GM21447 (cell line): ENCODE measurements at regions not wholly inside any gene's neighbourhood (a gene's known extent, or its start where the extent isn't known, plus 50 kb on each side); places are given as distances from the start of the nearest gene placed in this dataset.
"Not testable (repeated sequence)": the region's sequence is repeated elsewhere in the genome, so short reads cannot be mapped to it uniquely, and the experiment has no call there.

ENCODE experiments used
- ATAC-seq: cut with Tn5 transposase; IDR thresholded peaks from one replicate; pipeline ENCODE4 v1.9.1; 2021; ENCODE audit not compliant: unreplicated experiment

DNA sequence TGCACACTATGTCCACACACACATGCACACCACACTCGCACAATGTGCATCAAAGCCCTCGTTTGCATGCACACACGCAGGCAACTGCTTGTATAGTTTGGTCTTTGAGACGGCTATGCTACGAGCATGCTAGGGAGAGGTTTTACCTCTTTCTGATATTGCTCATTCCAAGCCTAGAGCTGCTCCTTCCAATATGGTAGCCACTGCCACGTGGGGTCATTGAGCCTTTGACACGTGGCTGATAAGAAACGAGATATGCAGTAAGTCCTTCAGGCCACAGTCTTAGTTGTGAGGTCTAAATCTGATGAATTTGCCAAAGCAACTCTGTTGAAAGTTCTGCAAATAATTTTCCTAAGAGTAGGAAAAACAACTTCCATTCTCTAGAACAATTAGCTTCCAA, 204.4 kb downstream of the KLF6 start:
- ATAC-seq = no peak

DNA sequence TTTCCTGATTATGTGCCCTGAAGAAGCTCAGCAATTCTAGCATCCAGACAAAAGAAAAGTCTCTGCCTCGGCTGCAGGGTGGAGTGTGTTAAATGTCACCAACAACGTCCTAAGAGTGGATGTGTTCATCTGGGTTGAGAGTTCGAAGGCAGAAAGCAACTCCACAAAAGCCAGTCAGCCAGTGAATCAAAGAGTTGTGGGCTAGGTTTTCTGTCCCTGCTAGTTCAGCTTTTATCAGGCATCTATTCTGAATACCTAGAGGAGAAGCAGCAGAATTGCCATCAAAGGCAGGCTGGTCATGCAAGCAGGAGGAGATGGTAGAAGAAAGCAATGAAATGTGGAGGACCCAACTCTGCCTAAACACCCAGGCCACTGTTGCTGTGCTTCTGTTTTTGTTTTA, 205.2 kb downstream of the KLF6 start:
- no peak for ATAC-seq

DNA sequence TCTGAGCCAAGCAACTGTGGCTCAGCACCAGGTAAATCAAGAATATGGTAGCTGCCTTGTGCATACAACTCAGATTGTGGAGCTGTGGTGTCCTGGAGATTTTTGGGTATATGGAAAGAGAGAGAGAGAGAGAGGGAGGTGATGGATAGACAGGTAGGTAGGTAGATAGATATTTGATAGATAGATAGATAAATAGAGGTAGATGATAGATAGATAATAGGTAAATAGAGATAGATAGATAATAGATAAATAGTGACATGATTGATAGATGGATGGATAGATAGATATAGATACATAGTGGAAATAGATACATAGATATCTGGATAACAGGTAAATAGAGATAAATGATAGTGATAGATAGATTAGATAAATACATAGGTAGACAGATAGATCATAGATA, 206.3 kb downstream of the KLF6 start:
- no peak for ATAC-seq

DNA sequence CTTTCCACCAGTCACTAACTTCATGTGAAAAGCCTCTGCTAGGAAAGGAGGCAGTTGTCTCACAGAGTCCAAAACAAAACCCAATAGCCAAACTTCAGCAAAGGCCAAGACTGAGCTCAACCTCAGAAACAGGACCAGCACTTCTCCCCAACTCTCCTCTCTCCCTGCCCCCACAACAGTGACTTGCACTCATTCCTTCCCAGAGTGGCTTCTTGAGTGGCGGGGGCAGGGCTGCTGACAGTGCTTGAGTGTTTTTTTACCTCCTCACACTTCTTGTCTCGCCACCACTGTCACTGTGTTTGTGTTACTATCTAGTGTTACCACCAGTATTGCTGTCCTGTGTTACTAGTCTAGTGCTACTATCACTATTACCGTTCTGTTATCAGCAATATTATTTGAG, 206.8 kb downstream of the KLF6 start:
- ATAC-seq = no peak

DNA sequence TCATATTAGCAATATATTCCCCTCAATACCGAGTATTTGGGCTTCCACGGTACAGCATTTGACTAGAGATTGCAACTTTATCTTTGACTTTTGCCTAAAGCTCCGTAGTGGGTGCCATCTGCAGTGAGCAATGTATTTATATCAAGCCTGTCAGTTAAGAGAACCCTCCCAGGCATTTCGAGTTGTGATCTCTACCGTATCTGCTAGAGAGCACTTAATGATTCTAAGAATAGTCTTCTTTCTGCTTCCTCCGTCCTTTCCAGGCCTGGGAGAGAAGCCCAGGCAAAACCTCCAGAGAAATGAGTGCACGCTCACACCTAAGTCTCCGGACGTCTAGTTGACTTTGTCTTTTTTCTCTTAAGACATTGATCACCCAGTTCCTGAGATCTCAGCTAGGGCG, 210.6 kb downstream of the KLF6 start:
- no peak for ATAC-seq

DNA sequence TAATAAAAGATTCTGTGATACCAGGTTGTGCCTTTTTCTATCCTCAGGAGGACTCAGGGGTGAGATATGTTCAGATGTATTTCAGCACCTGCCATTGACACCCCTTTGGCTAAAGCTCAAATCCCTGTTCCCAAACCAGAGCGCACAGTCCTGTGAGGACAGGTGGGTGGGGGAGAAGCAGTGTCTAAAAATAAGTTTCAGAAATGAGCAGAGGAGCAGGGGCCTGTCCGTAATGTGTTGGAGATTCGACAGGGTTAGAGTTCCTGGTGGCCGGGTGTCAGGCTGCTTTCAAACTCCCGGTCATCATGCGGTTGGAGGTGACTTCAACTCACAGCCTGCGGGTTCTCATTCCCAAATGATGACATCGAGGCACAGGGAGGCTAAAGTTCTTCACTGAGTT, 211.5 kb downstream of the KLF6 start:
- no peak for ATAC-seq

DNA sequence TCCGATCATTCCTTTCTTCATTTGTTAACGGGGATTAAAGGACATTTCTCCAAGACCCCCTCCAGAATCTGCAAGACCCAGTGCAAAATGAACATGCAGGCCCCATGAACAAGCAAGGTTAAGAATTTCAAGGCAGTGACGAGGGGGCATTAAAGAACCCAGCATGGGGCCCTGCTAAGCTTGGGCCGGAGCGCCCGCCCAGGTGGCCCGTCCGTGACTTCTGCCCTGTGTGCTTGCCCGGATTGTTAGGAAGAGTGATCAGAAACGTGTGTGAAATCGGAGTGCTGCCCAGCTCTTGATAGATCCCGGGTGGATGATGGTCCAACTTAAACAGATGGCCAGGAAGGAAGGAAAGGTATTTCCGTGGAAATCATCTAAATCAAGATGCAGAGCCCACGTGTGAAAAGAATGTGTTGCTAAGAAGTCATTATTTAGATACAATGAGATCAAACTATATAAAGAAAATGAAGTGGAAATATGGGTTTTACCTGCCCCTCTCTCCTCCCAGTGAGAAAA, 213.6 kb downstream of the KLF6 start:
- no peak for ATAC-seq

DNA sequence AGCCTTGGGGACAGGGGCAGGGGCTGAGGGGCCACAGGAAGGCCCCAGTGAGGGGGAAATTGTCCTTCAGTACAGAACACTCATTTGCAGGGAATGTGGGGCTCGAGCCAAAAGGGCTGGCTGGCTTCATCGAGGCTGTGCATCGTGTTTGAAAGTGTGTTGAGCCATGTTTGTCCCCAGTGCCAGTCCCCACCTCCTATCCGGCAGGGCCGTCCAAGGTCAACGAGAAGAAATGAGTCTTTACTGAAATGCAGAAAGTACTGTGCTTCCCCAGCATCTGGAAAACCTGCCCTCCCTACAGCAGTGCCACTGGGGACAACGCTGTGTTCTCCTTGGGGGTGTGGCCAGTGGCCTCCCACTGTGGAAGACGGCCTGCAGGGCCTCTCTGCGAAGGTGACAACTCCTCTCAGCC, 214.1 kb downstream of the KLF6 start:
- ATAC-seq = no peak

DNA sequence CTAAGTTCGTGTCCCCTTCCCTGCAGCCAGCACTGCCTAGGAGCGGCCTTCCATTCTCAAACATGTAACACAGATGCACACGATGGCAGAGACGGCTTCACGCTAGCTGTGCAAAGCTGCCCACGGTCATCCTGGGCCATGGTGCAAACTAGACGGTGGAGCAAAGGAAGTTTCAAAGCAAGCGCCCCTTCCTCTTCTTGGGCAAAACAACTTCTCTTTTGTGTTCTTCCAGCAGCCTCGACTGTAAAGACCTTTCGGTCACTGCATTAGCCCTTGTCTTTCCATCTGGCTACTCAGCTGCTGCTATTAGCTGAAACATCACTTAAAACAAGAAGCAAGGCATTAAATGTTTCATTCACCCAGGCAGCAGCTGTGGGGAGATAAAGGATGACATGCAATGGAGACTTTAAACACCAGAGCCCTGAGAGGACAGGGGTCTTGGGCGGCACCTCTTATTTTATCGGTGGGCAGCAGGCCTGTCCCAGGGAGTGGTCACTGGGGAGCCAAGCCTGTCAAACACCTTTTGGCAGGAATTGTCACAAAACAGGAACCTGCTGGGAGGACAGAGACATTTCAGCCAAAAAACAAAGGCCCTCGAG, 214.8 kb downstream of the KLF6 start:
- ATAC-seq = no peak

DNA sequence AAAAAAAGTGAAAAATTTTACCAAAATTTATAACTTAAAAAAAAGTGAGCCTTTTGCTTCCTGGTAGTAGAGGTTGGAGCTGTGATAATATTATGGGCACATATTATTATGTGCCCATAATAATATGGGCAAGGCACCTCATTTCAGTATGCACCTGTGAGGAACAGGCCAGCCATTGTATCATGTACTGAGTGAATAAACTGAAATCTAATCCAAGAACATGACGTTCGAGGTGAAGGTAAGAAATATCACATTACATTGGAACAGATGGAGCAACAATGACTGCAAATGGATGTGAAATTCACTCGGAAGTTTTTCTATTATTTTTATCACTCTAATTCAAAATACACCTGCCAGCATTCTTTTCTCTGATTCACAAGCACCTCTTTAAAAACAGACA, 216.0 kb downstream of the KLF6 start:
- no peak for ATAC-seq

DNA sequence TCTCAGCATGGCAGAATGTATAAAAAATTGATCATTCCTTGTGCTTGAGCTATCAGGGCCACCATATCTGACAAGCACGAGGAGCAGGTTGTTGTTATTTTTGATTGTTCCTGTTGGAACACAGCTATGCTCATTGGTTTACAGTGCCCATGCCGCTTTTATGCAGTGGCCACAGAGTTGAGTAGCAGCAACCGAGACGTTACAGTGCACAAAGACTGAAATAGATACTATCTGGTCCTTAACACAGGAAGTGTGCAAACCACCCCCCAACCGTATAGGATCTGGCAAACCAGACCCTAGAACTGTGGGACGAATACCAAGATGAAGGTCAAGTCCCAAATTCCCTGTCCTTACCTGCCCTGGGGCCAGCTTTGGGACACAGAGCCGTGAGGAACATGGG, 216.6 kb downstream of the KLF6 start:
- ATAC-seq = no peak

DNA sequence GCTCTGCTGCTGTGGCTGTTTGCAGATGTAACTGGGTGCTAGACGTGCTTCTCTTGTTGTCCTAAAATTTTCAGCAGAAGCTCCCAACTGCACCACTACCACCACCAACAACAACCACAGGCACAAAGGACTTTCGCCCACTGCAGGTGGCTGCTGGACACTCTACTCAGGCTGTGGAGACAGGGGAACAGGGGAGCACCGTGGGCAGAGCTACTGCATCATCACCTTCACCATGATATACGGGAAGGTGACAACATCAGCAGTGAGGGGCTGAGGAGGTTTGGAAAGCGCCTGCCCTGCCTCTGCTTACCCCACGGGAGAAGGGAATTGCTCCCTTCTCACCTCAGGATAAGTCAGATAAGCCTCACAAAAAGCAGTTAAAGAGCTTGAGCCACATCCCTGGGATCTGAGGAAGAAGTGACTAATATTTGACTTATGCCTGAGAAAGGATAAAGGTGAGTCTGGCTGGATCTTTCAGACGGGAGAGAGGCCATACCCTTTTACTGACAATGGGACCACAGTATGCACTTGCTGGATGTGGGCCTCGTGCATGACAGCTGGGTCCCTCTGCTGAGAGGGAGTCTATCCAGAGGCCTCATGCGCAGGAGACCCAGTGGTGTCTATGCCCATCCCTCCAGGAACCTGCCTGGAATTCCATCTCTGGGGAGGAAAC, 217.6 kb downstream of the KLF6 start:
- ATAC-seq = no peak

DNA sequence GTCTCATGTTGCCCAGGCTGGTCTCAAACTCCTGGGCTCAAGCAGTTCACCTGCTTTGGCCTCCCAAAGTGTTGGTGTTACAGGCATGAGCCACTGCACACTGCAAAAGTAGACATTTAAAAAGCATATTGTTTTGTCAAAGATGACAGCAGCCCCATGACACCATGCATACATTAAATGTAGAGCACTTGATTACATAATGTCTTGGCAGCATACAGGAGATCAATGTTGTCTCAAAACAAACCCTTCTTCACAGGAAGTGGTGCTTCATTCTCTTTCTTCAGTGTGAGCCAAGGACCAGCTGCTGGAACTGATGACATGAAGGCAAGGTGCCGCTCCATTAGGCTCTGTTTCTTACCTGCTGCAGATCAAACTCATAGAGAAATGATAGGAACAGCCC, 218.4 kb downstream of the KLF6 start:
- ATAC-seq = no peak

DNA sequence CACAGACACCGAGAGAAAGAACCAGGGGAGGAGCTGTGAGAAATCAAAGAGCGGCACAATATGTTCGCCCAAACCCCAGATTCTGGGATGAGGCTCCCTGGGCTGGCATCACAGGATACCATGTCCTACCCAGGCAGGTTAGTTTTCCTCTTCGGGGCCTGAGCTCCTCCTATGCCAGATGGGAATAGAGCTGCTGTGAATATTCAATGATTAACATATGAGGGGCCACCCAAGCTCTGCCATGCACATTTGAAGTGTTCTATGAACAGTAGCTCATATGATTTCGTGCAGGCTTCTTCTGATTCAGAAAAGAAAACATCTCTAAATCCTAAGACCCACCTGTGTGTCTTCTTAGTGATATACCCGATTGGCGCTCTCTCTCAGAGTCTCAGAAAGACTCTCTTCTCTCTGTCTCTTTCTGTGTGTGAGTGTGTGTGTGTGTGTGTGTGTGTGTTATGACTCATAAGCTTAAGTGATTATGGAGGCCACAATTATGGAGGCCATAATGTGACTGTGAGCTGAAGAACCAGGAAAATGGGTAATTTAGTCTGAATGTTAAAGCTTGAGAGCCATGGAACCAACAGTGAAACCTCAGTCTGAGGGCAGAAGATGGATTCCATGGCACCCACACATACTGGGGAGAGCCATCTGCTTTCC, 220.5 kb downstream of the KLF6 start:
- no peak for ATAC-seq

DNA sequence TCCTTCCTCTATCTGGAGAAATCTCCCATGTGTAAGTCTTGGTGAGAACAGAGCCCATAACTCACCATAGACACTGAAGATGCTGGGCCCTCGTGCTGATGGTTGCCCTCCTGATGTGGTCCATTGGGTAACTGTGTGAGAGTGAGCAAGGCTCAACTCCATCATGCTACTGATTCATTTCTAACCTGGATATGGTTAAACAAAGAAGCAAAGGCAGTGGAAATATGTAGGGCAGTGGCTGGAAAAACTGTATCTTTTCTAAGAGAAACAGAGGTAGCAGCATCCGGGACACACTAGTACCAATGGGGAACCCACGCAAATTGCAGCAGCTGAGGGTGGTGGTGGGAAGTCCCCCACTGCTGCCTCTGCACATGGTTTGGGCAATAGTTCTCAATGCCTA, 221.7 kb downstream of the KLF6 start:
- ATAC-seq = no peak

DNA sequence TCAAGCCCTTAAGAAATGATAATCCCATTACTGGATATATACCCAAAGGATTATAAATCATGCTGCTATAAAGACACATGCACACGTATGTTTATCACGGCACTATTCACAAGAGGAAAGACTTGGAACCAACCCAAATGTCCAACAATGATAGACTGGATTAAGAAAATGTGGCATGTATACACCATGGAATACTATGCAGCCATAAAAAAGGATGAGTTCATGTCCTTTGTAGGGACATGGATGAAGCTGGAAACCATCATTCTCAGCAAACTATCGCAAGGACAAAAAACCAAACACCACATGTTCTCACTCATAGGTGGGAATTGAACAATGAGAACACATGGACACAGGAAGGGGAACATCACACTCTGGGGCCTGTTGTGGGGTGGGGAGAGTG, 224.4 kb downstream of the KLF6 start:
- ATAC-seq = not testable (repeated sequence)

DNA sequence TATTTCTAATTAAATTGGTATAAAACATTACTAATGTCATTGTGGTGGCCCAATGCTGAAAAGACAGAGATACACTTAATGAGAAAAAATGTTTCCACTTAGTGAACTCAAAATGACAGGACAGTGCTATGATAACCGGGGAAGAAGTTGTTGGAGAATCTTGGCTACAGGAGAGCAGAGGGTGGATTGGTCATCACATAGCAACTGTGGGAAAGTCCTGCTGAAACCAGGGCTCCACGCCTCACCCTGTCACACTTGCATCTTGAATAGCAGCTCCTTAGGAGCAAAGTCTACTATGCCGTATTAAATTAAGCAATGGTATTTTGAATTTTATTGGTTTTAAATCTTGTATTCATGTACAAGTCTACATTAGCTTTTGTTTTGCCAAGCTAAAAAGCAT, 225.5 kb downstream of the KLF6 start:
- ATAC-seq = no peak

DNA sequence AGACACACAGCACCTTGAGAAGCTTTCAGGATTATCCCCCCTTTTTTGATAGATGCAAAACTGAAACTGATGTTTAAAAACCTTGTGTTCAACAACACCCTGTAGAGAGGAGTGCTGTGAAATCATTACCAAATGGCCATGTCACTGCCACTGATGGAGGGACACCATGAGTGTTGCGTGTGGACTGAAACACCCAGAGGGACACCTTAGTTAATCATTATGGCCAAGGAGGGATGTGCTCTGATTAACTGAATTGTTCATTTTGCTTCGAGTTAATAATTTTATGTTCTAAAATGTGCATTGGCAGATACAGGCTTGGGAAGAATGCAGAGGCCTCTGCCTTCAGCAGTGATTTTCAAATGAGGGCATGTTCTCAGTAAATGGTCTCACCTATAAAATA, 226.0 kb downstream of the KLF6 start:
- ATAC-seq = no peak

DNA sequence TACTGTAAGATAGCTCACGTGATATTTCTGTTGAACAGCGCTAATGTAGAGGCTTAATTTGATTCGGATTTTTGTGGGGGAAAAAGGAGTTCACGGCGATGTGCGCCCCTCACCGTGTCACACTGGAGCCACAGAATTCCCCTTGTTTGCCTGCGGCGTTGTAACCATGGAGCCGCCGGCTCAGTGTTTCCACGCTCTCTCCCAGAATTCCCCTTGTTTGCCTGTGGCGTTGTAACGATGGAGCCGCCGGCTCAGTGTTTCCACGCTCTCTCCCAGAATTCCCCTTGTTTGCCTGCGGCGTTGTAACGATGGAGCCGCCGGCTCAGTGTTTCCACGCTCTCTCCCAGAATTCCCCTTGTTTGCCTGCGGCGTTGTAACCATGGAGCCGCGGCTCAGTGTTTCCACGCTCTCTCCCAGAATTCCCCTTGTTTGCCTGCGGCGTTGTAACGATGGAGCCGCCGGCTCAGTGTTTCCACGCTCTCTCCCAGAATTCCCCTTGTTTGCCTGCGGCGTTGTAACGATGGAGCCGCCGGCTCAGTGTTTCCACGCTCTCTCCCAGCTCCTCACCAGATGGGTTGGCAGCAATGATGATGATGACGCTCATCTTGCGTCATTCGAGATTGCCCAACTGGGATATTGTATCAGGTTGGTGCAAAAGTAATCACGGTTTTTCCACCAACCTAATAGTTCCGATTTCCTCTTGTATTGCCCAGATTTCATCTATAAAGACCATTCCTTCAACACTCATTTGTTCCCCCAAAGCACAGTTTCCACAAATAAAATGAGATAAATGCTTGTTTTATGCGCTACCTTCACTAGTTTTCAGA, 228.6 kb downstream of the KLF6 start:
- ATAC-seq = not testable (repeated sequence)

DNA sequence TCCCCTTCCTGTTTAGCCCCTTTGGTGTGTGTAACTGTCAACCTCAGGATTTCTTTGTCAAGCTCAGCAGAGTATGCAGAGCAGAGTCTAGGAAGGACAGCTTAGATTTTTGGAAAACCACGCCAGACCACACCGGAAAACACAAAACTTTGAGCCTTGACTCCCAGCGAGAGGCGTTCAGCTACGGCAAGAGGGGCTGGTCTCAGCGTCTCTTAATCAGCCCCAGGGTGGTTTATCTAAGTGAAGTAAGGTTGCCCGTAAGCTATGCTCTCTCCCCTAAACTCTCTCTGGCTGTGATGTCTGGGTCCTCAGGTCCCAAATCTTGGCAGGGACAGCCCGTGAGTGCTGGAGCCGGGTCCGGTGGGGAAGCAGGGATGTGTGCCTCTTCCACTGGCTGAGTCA, 230.9 kb downstream of the KLF6 start:
- no peak for ATAC-seq

DNA sequence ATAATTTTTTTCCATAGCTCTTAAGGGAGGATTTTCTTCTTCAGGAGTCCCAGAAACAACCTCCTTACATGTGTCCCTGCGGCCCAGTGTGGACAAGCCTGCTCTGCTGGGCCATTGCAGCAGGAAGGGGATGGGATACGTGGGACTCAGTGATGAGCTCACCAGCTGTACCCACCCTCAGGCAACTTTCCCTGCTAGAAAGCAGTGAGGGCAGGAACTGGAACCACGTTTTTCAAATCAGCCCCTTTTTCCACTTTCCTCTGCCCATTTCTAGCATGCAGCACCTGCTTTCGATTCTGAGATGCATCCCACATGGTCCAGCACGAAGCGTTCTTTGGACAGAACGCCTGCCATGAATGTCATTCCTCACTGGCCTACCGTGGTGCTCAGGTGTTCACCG, 232.7 kb downstream of the KLF6 start:
- ATAC-seq = no peak

DNA sequence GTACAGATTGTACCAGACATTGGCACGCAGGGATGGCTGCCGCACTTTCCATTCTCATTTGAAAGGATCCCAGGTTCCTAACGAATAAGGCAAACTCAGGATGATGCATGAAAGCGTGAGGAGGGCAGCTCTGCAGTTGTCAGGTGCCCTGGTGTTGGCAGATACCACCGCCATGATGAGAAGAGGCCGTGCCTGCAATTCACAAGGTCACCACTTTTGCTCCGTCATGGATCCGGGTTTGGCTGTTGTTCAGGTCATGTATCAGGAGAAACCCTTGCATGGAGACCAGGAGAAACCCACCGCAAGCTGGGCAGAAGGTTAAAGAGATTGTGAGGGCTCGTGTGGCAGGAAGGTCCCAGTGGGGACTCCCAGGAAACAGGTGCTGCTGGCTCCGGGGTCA, 233.2 kb downstream of the KLF6 start:
- no peak for ATAC-seq
